ENCODE measurements at regions not wholly inside any gene's neighbourhood (a gene's known extent, or its start where the extent isn't known, plus 50 kb on each side); places are given as distances from the start of the nearest gene placed in this dataset.
A peak's percentile ranks its signal among the peaks of the same experiment; 100 is the strongest.

- no peaks in the 10 kb centered on the region for H3K36me3 ChIP-seq
- ATAC-seq (no peak), DNase-seq (no peak)
- H3K27ac ChIP-seq: no peak overlapping the region
- H3K9me3 ChIP-seq: no peaks in the 10 kb centered on the region
- H3K4me1 ChIP-seq: no peaks in the 10 kb centered on the region
- intact Hi-C loops (cut with DNase I; ENCODE audit: low total_unique reads): no loop called here
- in situ Hi-C loops (cut with MboI; ENCODE audit: low sequenced_read_pairs in 4 of 4): no loop called here
- no peak overlapping the region for H3K4me3 ChIP-seq
- TF ChIP-seq POLR2A (IDR thresholded peaks at IDR 0.05) (no peak), CTCF (IDR thresholded peaks at IDR 0.05 in 4 of 5, conservative IDR thresholded peaks at IDR 0.05 in 1 of 5) (no peak)
- no peaks in the 10 kb centered on the region for H3K27me3 ChIP-seq
These were observed 247.8 kb downstream of the HAO1 start for GRCh38 chr20:7692478-7692877.

- TF ChIP-seq CTCF (IDR thresholded peaks at IDR 0.05 in 4 of 5, conservative IDR thresholded peaks at IDR 0.05 in 1 of 5) (no peak), POLR2A (IDR thresholded peaks at IDR 0.05) (no peak)
- no peaks in the 10 kb centered on the region for H3K36me3 ChIP-seq
- intact Hi-C loops (cut with DNase I; ENCODE audit: low total_unique reads) (no loop called here), in situ Hi-C loops (cut with MboI; ENCODE audit: low sequenced_read_pairs in 4 of 4) (no loop called here)
- DNase-seq (no peak), ATAC-seq (no peak)
- H3K4me1 ChIP-seq: no peaks in the 10 kb centered on the region
- no peaks in the 10 kb centered on the region for H3K27me3 ChIP-seq
- no peak overlapping the region for H3K4me3 ChIP-seq
- H3K27ac ChIP-seq: no peak overlapping the region
- H3K9me3 ChIP-seq: no peaks in the 10 kb centered on the region
These were observed 246.5 kb downstream of the HAO1 start for GRCh38 chr20:7693761-7694160.

GRCh38 chr20:7695051-7695495 lies 245.2 kb downstream of the HAO1 start:
- in situ Hi-C loops (cut with MboI; ENCODE audit: low sequenced_read_pairs in 4 of 4) (no loop called here), intact Hi-C loops (cut with DNase I; ENCODE audit: low total_unique reads) (no loop called here)
- no peaks in the 10 kb centered on the region for H3K9me3 ChIP-seq
- DNase-seq: no peak
- no peaks in the 10 kb centered on the region for H3K4me1 ChIP-seq
- H3K4me3 ChIP-seq: no peak overlapping the region
- H3K36me3 ChIP-seq: no peaks in the 10 kb centered on the region
- TF ChIP-seq CTCF (IDR thresholded peaks at IDR 0.05 in 4 of 5, conservative IDR thresholded peaks at IDR 0.05 in 1 of 5) (no peak), POLR2A (IDR thresholded peaks at IDR 0.05) (no peak)
- ATAC-seq: no peak
- H3K27me3 ChIP-seq: no peaks in the 10 kb centered on the region
- no peak overlapping the region for H3K27ac ChIP-seq

GRCh38 chr20:7695635-7696034 lies 244.6 kb downstream of the HAO1 start:
- TF ChIP-seq CTCF (IDR thresholded peaks at IDR 0.05 in 4 of 5, conservative IDR thresholded peaks at IDR 0.05 in 1 of 5) (no peak), POLR2A (IDR thresholded peaks at IDR 0.05) (no peak)
- Histone ChIP-seq H3K9me3 (no peaks in the 10 kb centered on the region), H3K27ac (no peak overlapping the region), H3K4me3 (no peak overlapping the region), H3K27me3 (no peaks in the 10 kb centered on the region), H3K4me1 (no peaks in the 10 kb centered on the region), H3K36me3 (no peaks in the 10 kb centered on the region)
- DNase-seq (no peak), ATAC-seq (peak in 1 of 2 donors; percentile 19)
- intact Hi-C loops (cut with DNase I; ENCODE audit: low total_unique reads): no loop called here
- in situ Hi-C loops (cut with MboI; ENCODE audit: low sequenced_read_pairs in 4 of 4): no loop called here

- in situ Hi-C loops (cut with MboI; ENCODE audit: low sequenced_read_pairs in 4 of 4): no loop called here
- no peaks in the 10 kb centered on the region for H3K4me1 ChIP-seq
- TF ChIP-seq CTCF (IDR thresholded peaks at IDR 0.05 in 4 of 5, conservative IDR thresholded peaks at IDR 0.05 in 1 of 5) (no peak), POLR2A (IDR thresholded peaks at IDR 0.05) (no peak)
These were observed 243.9 kb downstream of the HAO1 start for GRCh38 chr20:7696311-7696710.

More at GRCh38 chr20:7696311-7696710, 243.9 kb downstream of the HAO1 start:
- intact Hi-C loops (cut with DNase I; ENCODE audit: low total_unique reads): no loop called here
- Histone ChIP-seq H3K36me3 (no peaks in the 10 kb centered on the region), H3K9me3 (no peaks in the 10 kb centered on the region), H3K27me3 (no peaks in the 10 kb centered on the region), H3K4me3 (no peak overlapping the region), H3K27ac (no peak overlapping the region)
- DNase-seq (no peak), ATAC-seq (no peak)
